HL-60 (cell line): ENCODE measurements at regions not wholly inside any gene's neighbourhood (a gene's known extent, or its start where the extent isn't known, plus 50 kb on each side); places are given as distances from the start of the nearest gene placed in this dataset.

ENCODE experiments used
- CTCF ChIP-seq: IDR thresholded peaks from one replicate; pipeline ENCODE4 v1.5.1; 2011; ENCODE audit warnings: low read length, control low read depth, inconsistent platforms; ENCODE audit not compliant: insufficient read depth
- GABPA ChIP-seq: IDR thresholded peaks from 2 replicates; pipeline ENCODE4 v1.6.1; 2012; ENCODE audit warnings: low read depth
- POLR2AphosphoS5 ChIP-seq: IDR thresholded peaks from 2 replicates; pipeline ENCODE4 v1.6.1; 2012; ENCODE audit warnings: low read depth
- SPI1 ChIP-seq: IDR thresholded peaks from 2 replicates; pipeline ENCODE4 v1.6.1; 2012; ENCODE audit warnings: low read depth, mild to moderate bottlenecking, borderline replicate concordance

DNA sequence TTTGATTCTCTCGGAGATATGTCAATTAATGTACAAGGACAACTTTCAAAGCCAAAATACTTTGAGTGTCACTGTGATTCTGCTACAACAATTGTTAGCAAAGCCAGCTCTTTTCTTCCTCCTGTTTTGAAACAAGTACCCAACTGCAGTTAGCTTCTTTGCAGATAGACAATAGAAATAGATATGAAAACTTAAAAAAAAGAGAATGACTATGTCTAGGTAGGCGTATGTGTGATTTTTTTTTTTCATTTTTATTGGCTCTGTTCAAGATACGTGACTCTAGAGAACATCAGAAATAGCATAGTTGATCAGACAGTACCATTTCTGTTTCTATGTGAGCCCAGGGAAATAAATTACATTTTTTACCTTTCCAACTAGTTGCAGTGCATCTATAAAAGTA, 142.9 kb upstream of the CNTN4 start:
- TF ChIP-seq SPI1, result no peak
- no peak for TF ChIP-seq CTCF
- TF ChIP-seq GABPA, result no peak
- no peak for TF ChIP-seq POLR2AphosphoS5
